GM18499 (cell line): ENCODE measurements at regions not wholly inside any gene's neighbourhood (a gene's known extent, or its start where the extent isn't known, plus 50 kb on each side); places are given as distances from the start of the nearest gene placed in this dataset.
A peak's percentile ranks its signal among the peaks of the same experiment; 100 is the strongest.
"Not testable (repeated sequence)": the region's sequence is repeated elsewhere in the genome, so short reads cannot be mapped to it uniquely, and the experiment has no call there.

Source experiments
- ATAC-seq: cut with Tn5 transposase; IDR thresholded peaks from one replicate; pipeline ENCODE4 v1.9.1; 2021; ENCODE audit warnings: moderate number of reproducible peaks; ENCODE audit not compliant: insufficient read depth, unreplicated experiment

- ATAC-seq, result no peak
Measured at GRCh38 chr16:60478810-60479209, 1557.4 kb downstream of the CDH8 start.

DNA sequence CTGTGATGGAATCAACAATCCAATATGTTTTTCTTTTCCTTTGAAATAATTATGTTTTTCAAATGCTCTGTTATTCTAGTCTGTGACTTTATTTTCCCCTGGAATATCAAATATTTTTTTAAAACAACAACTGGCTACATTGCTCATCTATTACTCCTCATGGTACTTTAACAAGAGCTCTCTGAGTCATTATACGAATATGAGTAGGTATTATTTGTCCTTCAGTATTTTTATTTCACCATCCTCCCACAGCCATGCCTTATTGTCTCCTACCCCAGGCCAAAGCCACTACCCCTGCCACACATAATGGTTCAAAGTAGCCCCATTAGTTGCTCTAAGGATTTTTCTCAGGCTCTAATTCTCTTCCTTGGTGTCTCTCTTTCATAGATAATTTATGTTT, 1572.3 kb downstream of the CDH8 start:
- no peak for ATAC-seq

GRCh38 chr16:60459463-60459862, 1576.8 kb downstream of the CDH8 start:
- no peak for ATAC-seq

- no peak for ATAC-seq
Measured at GRCh38 chr16:60458255-60458654, 1578.0 kb downstream of the CDH8 start.

GRCh38 chr16:60452646-60453045, 1583.6 kb downstream of the CDH8 start:
- no peak for ATAC-seq

- no peak for ATAC-seq
Measured at GRCh38 chr16:60438894-60439293, 1597.3 kb downstream of the CDH8 start.

- ATAC-seq, result no peak
Measured at GRCh38 chr16:60432472-60432871, 1603.8 kb downstream of the CDH8 start.

DNA sequence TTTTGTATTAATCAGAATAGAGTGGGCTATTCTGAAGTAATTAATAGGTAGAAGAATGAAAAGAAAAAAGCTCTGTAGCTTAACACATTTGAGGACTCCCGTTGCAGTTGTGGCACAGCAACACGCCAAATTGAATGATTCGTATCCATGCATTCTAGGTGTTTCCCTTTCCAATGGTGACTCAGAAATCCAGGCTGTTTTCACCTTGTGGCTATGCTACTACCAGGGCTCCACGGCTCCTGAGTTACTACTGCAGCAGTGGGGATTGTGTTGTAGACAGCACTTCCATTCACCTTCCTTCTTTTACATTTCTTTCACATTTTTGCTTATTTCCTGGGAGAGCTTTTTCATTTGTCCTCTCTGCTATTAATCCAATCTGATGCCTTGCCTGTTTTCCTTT, 1616.4 kb downstream of the CDH8 start:
- no peak for ATAC-seq

GRCh38 chr16:60414613-60415012, 1621.6 kb downstream of the CDH8 start:
- ATAC-seq, result no peak

GRCh38 chr16:60413969-60414368, 1622.3 kb downstream of the CDH8 start:
- ATAC-seq, result no peak

DNA sequence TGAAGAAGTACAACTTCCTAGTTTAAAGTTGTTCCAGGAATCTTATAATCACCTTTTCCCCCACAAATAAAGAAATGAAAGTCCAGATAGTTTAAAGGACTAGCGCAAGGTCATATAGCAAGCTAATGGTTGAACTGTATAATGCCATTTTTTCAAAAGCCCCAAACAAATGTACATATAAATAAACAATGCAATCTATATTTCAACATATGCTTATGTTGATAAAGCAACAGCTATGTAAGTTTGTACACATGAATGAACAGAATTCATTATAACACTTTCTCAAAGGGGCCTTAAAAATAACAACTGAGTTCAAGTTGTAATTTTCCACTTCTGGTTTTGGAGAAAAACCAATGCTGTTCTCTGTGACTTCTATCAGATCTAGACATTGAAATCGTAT, 1628.6 kb downstream of the CDH8 start:
- no peak for ATAC-seq

DNA sequence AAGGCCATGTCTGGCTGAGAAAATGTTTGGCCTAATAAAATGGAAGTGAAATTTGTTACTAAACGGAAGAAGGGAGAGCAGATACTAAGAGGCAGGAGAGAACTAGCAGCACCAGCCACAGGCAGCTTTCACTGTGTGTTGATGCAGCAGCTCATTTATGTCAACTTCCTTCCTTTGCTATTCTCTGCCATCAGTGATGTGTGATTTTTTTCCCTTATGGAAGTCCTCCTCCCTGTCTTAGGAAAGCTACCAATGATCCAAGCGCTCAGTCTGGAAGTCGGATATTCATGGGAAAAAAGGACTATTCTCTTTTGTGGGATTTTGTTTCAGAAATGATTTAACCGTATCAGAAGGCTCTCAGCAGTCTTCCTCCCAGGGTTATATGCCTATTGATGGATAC, 1629.2 kb downstream of the CDH8 start:
- ATAC-seq, result no peak

GRCh38 chr16:60405286-60405685, 1631.0 kb downstream of the CDH8 start:
- no peak for ATAC-seq

DNA sequence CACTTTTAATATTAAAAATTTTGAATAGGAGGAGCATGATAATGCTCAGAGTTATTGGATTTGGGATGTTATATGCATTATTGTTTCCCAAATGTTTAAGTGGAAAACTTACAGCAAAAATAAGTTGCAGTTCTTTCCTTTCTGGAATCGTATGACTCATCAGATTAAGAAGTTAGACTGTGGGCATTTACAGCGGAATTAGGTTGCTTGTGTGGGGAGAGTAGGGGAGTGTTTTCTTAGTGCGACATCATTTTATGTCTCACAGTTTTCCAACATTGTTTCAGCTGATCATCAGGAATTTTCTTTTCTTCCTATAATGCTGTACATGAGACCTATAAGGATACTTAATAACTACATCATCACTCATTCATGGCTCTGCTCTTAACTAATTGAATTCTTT, 1631.8 kb downstream of the CDH8 start:
- no peak for ATAC-seq

DNA sequence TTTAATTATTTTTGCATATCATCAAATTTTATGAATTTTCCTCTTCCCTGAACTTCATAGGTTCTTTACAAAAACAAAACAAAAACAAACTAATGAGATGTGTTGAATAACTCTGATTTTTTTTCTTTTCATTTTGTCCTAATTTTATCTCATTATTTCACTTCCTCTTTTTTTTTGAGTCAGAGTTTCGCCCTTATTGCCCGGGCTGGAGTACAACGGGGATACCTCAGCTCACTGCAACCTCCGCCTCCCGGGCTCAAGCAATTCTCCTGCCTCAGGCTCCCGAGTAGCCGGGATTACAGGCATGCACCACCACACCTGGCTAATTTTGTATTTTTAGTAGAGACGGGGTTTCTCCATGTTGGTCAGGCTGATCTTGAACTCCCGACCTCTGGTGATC, 1633.3 kb downstream of the CDH8 start:
- peak; percentile 95 for ATAC-seq

GRCh38 chr16:60392380-60392779, 1643.9 kb downstream of the CDH8 start:
- no peak for ATAC-seq

DNA sequence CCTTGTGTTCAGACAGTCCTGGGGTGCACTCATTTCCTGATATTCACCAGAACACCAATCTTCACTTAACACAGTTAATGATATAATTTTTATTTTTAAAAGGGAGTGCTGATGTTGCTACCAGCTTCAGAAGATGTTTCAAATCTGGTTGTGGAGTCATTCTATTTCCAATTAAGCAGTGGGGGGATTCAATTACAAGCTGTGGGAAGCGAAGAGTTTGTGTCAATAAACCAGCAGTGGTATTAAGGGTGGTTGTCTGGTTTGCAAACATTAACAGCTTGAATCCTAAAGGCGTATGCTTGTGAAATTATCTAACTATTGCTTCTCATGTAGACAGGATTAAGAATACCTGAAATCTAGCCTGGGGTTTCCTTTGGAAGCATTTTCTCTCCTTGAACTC, 1637.5 kb upstream of the GOT2 start:
- ATAC-seq, result no peak

DNA sequence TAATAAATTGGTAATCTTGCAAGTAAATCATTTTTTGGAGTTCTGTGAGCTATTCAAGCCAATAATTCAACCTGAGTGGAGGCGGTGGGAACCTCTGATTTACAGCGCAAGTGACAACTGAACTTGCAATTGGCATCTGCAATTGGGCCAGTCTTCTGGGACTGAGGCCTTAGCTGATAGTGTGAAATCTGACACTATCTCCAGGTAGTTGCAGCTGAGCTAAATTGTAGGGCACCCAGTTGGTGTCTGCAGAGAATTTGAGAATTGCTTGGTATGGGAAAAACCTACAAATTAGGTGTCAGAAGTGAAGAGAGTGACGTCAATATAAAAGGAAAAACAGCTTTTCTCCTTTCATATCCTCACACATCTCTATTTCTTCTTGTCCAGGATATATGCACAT, 1633.6 kb upstream of the GOT2 start:
- no peak for ATAC-seq

GRCh38 chr16:60363566-60363965, 1629.5 kb upstream of the GOT2 start:
- ATAC-seq, result no peak

DNA sequence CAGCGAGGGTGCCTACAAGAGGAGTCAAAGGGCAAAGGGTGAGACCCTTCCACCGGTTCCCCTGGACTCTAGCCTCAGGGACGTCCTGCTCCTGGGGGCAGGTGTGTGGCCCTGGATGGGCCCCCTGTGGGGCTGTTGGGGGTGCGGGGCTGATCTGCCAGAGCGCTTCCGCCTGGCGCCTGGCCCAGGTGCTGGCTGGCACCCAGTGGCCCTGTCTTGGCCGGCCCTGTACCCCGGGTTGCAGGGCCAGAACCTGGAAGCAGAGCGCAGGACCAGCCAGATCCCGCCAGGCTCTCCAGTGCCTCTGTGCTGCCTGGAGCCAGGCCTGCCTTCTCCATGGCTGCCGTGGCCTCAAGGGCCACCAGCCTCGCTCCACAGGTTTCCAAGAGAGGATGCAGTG, 1625.8 kb upstream of the GOT2 start:
- not testable (repeated sequence) for ATAC-seq

DNA sequence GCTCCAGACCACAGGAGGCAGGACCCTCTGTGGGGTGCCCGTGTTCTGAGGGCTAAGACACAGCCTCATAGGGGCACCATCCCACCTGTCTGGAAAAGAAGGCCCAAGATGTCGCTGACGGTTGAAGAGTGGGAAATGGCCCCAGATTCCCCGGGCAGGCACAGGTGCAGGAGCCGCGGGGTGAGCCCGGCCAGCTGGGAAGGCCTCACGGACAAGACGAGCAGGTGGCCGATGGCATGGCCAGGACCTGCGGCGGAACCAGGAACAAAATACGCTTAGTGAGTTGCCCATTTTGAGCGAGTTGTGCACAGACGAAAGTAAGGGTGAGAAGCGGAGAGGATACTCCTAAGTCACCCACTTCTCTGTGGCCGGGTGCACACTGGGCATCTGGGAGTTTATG, 1625.3 kb upstream of the GOT2 start:
- ATAC-seq, result not testable (repeated sequence)

- ATAC-seq, result not testable (repeated sequence)
Measured at GRCh38 chr16:60357876-60358522, 1623.9 kb upstream of the GOT2 start.

GRCh38 chr16:60346256-60346655, 1612.1 kb upstream of the GOT2 start:
- ATAC-seq, result no peak
